GM19452 (cell line): ENCODE measurements at regions not wholly inside any gene's neighbourhood (a gene's known extent, or its start where the extent isn't known, plus 50 kb on each side); places are given as distances from the start of the nearest gene placed in this dataset.
"Not testable (repeated sequence)": the region's sequence is repeated elsewhere in the genome, so short reads cannot be mapped to it uniquely, and the experiment has no call there.

Experiments used
- ATAC-seq: cut with Tn5 transposase; IDR thresholded peaks from one replicate; pipeline ENCODE4 v1.9.1; 2021; ENCODE audit not compliant: unreplicated experiment

GRCh38 chr2:234701841-234702240 is 205.0 kb upstream of the ARL4C start:
- no peak for ATAC-seq

- ATAC-seq: no peak
Measured at GRCh38 chr2:234701421-234701820, 204.5 kb upstream of the ARL4C start.

GRCh38 chr2:234699456-234699855 is 202.6 kb upstream of the ARL4C start:
- ATAC-seq: no peak

GRCh38 chr2:234697300-234697876 is 200.5 kb upstream of the ARL4C start:
- ATAC-seq: not testable (repeated sequence)

GRCh38 chr2:234695981-234696380 is 199.1 kb upstream of the ARL4C start:
- no peak for ATAC-seq

GRCh38 chr2:234694244-234695013 is 197.5 kb upstream of the ARL4C start:
- no peak for ATAC-seq

GRCh38 chr2:234693681-234694190 is 196.9 kb upstream of the ARL4C start:
- ATAC-seq: not testable (repeated sequence)

- not testable (repeated sequence) for ATAC-seq
Measured at GRCh38 chr2:234693191-234693590, 196.3 kb upstream of the ARL4C start.

GRCh38 chr2:234691968-234692955 is 195.4 kb upstream of the ARL4C start:
- ATAC-seq: no peak

GRCh38 chr2:234691214-234691575 is 194.3 kb upstream of the ARL4C start:
- ATAC-seq: no peak

- ATAC-seq: no peak
Measured at GRCh38 chr2:234690569-234691213, 193.8 kb upstream of the ARL4C start.

GRCh38 chr2:234689911-234690379 is 193.1 kb upstream of the ARL4C start:
- no peak for ATAC-seq

- no peak for ATAC-seq
Measured at GRCh38 chr2:234687718-234688475, 191.0 kb upstream of the ARL4C start.

- no peak for ATAC-seq
Measured at GRCh38 chr2:234686088-234686890, 189.4 kb upstream of the ARL4C start.

GRCh38 chr2:234684466-234684865 is 187.6 kb upstream of the ARL4C start:
- no peak for ATAC-seq

- ATAC-seq: no peak
Measured at GRCh38 chr2:234683950-234684349, 187.1 kb upstream of the ARL4C start.

GRCh38 chr2:234682492-234683228 is 185.8 kb upstream of the ARL4C start:
- no peak for ATAC-seq
